ENCODE measurements at regions not wholly inside any gene's neighbourhood (a gene's known extent, or its start where the extent isn't known, plus 50 kb on each side); places are given as distances from the start of the nearest gene placed in this dataset.

DNA sequence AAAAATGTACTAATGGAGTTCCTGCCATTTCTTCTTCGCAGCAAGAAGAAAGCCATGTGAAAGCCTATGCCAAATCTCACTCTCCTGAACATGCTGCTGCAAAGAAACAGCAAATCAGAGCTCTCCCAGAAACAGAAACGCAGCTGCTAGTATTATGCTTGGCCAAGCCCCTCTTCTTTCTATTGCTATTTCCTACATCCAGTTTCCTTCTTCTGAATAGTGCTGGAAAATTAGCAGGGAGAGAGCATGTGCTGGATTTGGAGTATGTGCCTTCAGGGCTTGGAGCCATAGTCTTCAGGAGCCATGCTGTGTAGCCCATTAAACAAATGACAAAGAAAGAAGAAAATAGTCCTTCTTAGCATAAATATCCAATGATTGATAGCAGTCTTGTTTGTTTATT, 852.0 kb upstream of the PHF14 start:
- Histone ChIP-seq H3K27ac (ENCODE audit: insufficient read length, low read depth, low read length) (no peak overlapping the region), H2BK15ac (ENCODE audit: low read depth, low read length) (no peak overlapping the region), H4K8ac (replicated peaks; ENCODE audit: insufficient read length, low read depth, low read length) (no peak overlapping the region), H3K9ac (ENCODE audit: extremely low read depth, insufficient read length, low read length) (no peak overlapping the region), H2AFZ (ENCODE audit: low read length) (no peak overlapping the region), H3K9me3 (ENCODE audit: control insufficient read depth, low read depth, low read length) (no peaks in the 10 kb centered on the region), H3T11ph (ENCODE audit: low read length) (no peak overlapping the region), H2BK12ac (ENCODE audit: insufficient read length, low read depth, low read length) (no peak overlapping the region), H4K20me1 (ENCODE audit: control insufficient read depth, insufficient read depth, insufficient read length) (no peaks in the 10 kb centered on the region), H3K79me1 (ENCODE audit: insufficient read depth, low read depth, low read length, poor library complexity, severe bottlenecking) (no peaks in the 10 kb centered on the region), H3K14ac (ENCODE audit: insufficient read depth, low read length) (no peak overlapping the region), H2BK120ac (ENCODE audit: low read depth, low read length, poor library complexity, severe bottlenecking) (no peak overlapping the region), H3K56ac (ENCODE audit: insufficient read length, low read depth, low read length) (no peak overlapping the region), H3K23ac (ENCODE audit: insufficient read length, low read depth, low read length) (no peak overlapping the region), H4K5ac (ENCODE audit: insufficient read length, low read depth, low read length) (no peak overlapping the region), H3K4me1 (ENCODE audit: insufficient read depth, low read length) (peaks cover 3% of the 10 kb centered on the region; the same call in 1 of the 2 replicates), H3K4me2 (ENCODE audit: insufficient read depth, insufficient read length, low read length) (no peak overlapping the region), H2AK5ac (ENCODE audit: insufficient read length, low read length) (no peak overlapping the region), H4K91ac (ENCODE audit: insufficient read length, low read depth, low read length) (no peak overlapping the region), H3K18ac (ENCODE audit: insufficient read length, low read depth, low read length) (no peak overlapping the region), H2BK20ac (ENCODE audit: low read depth, low read length, poor library complexity, severe bottlenecking) (no peak overlapping the region), H3K23me2 (ENCODE audit: insufficient read length, low read depth, low read length, poor library complexity, severe bottlenecking) (no peaks in the 10 kb centered on the region), H3K27me3 (ENCODE audit: insufficient read depth, low read length) (no peaks in the 10 kb centered on the region), H2BK5ac (ENCODE audit: insufficient read length, low read length) (no peak overlapping the region), H3K79me2 (ENCODE audit: insufficient read depth, low read length) (no peaks in the 10 kb centered on the region), H3K4ac (ENCODE audit: low read depth, low read length) (no peak overlapping the region)
- H3K36me3 Mint-ChIP-seq (ENCODE audit: insufficient read depth in 1 of 3, low read depth in 3 of 3): no peaks in the 10 kb centered on the region
- no peak for TF ChIP-seq CTCF (conservative IDR thresholded peaks at IDR 0.05)
- no peaks in the 10 kb centered on the region; a peak in 1 of 5 replicates for H3K9me3 Mint-ChIP-seq
- H3K27me3 Mint-ChIP-seq (ENCODE audit: low read depth): no peaks in the 10 kb centered on the region
- no peak overlapping the region for H3K27ac Mint-ChIP-seq
- no CpG with 5 or more reads among the region's 2 CpGs for WGBS (ENCODE audit: extremely low coverage, insufficient read length, low lambda C conversion rate)
- DNase-seq: no peak
- H3K4me1 Mint-ChIP-seq: peaks cover 21 to 25% of the 10 kb centered on the region in 2 experiments
- H3K4me3 Mint-ChIP-seq: no peak overlapping the region

All from H9 (cell line).